ENCODE measurements at regions not wholly inside any gene's neighbourhood (a gene's known extent, or its start where the extent isn't known, plus 50 kb on each side); places are given as distances from the start of the nearest gene placed in this dataset.

DNA sequence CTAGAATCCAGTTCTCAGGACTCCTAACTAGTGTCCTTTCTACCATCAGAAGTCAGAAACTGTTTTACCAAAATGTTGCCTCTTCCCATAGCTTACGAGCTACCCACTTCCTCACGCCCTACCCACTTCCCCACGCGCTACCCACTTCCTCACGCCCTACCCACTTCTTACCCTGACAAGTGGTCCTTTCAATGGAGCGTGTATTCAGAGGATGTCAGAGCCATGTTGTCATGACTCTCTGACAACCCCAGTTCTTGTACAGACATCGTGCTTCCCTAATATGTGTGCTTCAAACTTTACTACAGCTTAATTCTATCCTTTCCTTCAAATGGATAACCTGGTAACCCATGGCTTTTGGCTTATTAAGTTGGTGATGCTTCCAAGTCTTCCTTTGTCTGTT is 84.8 kb upstream of the PHF14 start:
- no peaks in the 10 kb centered on the region for H3K79me2 ChIP-seq (ENCODE audit: insufficient read depth, low read length)
- no peaks in the 10 kb centered on the region for H3K9me3 ChIP-seq (ENCODE audit: insufficient read depth, low read length)
- H4K20me1 ChIP-seq (ENCODE audit: low read depth, low read length) = no peaks in the 10 kb centered on the region
- no peaks in the 10 kb centered on the region for H3K27me3 ChIP-seq (ENCODE audit: low read length)
- no peak overlapping the region for H3K27ac ChIP-seq (ENCODE audit: low read depth, low read length)
- no peak overlapping the region for H3K4me3 ChIP-seq (ENCODE audit: insufficient read depth, low read length, poor library complexity, severe bottlenecking)
- H3K36me3 ChIP-seq (ENCODE audit: low read length) = no peaks in the 10 kb centered on the region
- no peak overlapping the region for H3K4me2 ChIP-seq (ENCODE audit: low read depth, low read length, poor library complexity, severe bottlenecking)
- TF ChIP-seq EZH2phosphoT487 (conservative IDR thresholded peaks at IDR 0.05; ENCODE audit: low read length) = no peak
- TF ChIP-seq, protein P1, sequence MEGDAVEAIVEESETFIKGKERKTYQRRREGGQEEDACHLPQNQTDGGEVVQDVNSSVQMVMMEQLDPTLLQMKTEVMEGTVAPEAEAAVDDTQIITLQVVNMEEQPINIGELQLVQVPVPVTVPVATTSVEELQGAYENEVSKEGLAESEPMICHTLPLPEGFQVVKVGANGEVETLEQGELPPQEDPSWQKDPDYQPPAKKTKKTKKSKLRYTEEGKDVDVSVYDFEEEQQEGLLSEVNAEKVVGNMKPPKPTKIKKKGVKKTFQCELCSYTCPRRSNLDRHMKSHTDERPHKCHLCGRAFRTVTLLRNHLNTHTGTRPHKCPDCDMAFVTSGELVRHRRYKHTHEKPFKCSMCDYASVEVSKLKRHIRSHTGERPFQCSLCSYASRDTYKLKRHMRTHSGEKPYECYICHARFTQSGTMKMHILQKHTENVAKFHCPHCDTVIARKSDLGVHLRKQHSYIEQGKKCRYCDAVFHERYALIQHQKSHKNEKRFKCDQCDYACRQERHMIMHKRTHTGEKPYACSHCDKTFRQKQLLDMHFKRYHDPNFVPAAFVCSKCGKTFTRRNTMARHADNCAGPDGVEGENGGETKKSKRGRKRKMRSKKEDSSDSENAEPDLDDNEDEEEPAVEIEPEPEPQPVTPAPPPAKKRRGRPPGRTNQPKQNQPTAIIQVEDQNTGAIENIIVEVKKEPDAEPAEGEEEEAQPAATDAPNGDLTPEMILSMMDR (IDR thresholded peaks at IDR 0.05; ENCODE audit: insufficient read depth, low read length, poor library complexity, severe bottlenecking) = no peak
- no peak overlapping the region for H2AFZ ChIP-seq (ENCODE audit: low read depth, low read length, severe bottlenecking)
- H3F3A ChIP-seq (ENCODE audit: insufficient read depth) = no peaks in the 10 kb centered on the region
- H3K9me2 ChIP-seq (replicated peaks; ENCODE audit: insufficient read depth, low read length) = no peaks in the 10 kb centered on the region
- no peak overlapping the region for H3K9ac ChIP-seq (ENCODE audit: low read length)

DNA sequence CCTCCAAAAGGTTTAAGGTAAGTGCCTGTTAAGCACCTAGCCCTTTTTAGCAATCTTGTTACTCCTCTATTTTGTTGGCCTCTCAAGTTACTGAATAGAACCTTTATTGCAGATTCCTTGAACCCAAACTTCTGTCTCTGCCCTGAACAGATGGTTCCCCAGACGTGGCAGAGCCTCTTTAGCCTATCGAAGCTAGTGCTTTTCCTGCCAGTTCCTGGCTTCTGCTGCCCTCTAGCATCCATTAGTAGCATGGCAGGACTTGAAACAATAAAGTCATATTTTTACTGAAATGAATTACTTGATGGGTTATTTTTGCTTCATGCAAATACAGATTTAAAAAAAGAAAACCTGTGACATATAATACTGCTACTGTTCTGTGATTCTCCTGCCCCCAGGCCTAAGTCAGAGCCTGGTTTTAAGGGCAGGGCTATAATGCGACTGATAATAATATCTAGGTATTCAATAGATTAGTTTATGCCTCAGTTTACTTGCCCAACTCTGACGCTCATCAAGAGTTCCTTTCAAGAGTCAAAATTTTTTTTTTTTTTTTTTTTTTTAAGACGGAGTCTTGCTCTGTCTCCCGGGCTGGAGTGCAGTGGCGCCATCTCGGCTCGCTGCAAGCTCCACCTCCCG is 84.3 kb upstream of the PHF14 start:
- Histone ChIP-seq H3F3A (ENCODE audit: insufficient read depth) (no peaks in the 10 kb centered on the region), H3K4me2 (ENCODE audit: low read depth, low read length, poor library complexity, severe bottlenecking) (no peak overlapping the region), H3K4me3 (ENCODE audit: insufficient read depth, low read length, poor library complexity, severe bottlenecking) (no peak overlapping the region), H3K27ac (ENCODE audit: low read depth, low read length) (no peak overlapping the region), H2AFZ (ENCODE audit: low read depth, low read length, severe bottlenecking) (no peak overlapping the region), H3K27me3 (ENCODE audit: low read length) (no peaks in the 10 kb centered on the region), H3K36me3 (ENCODE audit: low read length) (no peaks in the 10 kb centered on the region), H3K79me2 (ENCODE audit: insufficient read depth, low read length) (no peaks in the 10 kb centered on the region), H3K9me2 (replicated peaks; ENCODE audit: insufficient read depth, low read length) (0 out of 2 replicates have a peak, but pooled peaks cover under 1% of the 10 kb centered on the region), H3K9ac (ENCODE audit: low read length) (no peak overlapping the region), H3K9me3 (ENCODE audit: insufficient read depth, low read length) (no peaks in the 10 kb centered on the region), H4K20me1 (ENCODE audit: low read depth, low read length) (no peaks in the 10 kb centered on the region)
- TF ChIP-seq, protein P1 (IDR thresholded peaks at IDR 0.05; ENCODE audit: insufficient read depth, low read length, poor library complexity, severe bottlenecking) = peak; percentile 97
- TF ChIP-seq EZH2phosphoT487 (conservative IDR thresholded peaks at IDR 0.05; ENCODE audit: low read length) = no peak

DNA sequence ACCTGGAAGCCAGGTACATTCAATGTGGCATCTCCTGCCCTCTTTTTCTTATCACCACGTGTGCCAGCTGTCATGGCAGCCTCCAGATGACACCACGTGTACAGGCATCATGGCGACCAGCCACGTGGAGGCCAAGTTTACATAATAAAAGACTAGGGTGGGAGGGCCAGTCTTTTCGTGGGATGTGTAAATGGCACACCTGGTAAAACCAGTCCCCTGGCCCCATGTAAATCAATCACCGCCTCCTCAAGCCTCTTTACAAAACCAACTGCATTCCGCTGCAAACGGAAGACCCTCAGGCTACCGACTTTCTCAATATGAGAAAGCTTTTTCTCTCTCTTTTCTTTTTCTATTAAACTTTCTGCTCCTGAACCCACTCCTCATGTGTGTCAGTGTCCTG is 65.1 kb upstream of the PHF14 start:
- Histone ChIP-seq H3F3A (ENCODE audit: insufficient read depth) (no peaks in the 10 kb centered on the region), H3K9me3 (ENCODE audit: insufficient read depth, low read length) (peaks cover 13% of the 10 kb centered on the region; the same call in 1 of the 2 replicates), H3K27ac (ENCODE audit: low read depth, low read length) (no peak overlapping the region), H3K9me2 (replicated peaks; ENCODE audit: insufficient read depth, low read length) (no peaks in the 10 kb centered on the region), H3K79me2 (ENCODE audit: insufficient read depth, low read length) (no peaks in the 10 kb centered on the region), H3K9ac (ENCODE audit: low read length) (no peak overlapping the region), H3K27me3 (ENCODE audit: low read length) (no peaks in the 10 kb centered on the region), H4K20me1 (ENCODE audit: low read depth, low read length) (no peaks in the 10 kb centered on the region), H3K4me3 (ENCODE audit: insufficient read depth, low read length, poor library complexity, severe bottlenecking) (no peak overlapping the region), H2AFZ (ENCODE audit: low read depth, low read length, severe bottlenecking) (no peak overlapping the region), H3K36me3 (ENCODE audit: low read length) (no peaks in the 10 kb centered on the region; the same call in 1 of the 2 replicates), H3K4me2 (ENCODE audit: low read depth, low read length, poor library complexity, severe bottlenecking) (no peak overlapping the region)
- no peak for TF ChIP-seq EZH2phosphoT487 (conservative IDR thresholded peaks at IDR 0.05; ENCODE audit: low read length)
- TF ChIP-seq, protein P1 (IDR thresholded peaks at IDR 0.05; ENCODE audit: insufficient read depth, low read length, poor library complexity, severe bottlenecking) = no peak
